ENCODE measurements at regions not wholly inside any gene's neighbourhood (a gene's known extent, or its start where the extent isn't known, plus 50 kb on each side); places are given as distances from the start of the nearest gene placed in this dataset.
A peak's percentile ranks its signal among the peaks of the same experiment; 100 is the strongest.

DNA sequence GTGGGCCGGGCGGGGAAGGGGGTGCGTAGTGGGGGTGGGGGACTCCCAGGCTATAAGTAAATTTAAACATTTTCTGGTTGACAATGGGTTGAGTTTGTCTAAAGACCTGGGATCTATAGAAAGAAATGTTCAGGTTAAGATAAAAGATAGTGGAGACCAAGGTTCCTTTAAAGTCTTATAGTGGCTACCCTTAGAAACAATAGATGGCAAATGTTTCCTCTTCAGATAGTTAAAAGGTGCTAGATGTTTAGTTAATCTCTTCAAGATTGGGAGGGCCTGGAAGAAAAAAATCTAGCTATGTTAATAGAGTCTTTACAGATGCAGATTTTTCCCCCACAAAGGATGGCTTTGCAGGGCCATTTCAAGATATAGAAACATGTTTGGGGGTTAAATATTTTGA, 446.4 kb upstream of the FKBP1C start:
- no peak for DNase-seq (ENCODE audit: low read depth)
- no peak overlapping the region for H3K4me3 ChIP-seq (ENCODE audit: low read depth, low read length)
- TF ChIP-seq, protein P1, sequence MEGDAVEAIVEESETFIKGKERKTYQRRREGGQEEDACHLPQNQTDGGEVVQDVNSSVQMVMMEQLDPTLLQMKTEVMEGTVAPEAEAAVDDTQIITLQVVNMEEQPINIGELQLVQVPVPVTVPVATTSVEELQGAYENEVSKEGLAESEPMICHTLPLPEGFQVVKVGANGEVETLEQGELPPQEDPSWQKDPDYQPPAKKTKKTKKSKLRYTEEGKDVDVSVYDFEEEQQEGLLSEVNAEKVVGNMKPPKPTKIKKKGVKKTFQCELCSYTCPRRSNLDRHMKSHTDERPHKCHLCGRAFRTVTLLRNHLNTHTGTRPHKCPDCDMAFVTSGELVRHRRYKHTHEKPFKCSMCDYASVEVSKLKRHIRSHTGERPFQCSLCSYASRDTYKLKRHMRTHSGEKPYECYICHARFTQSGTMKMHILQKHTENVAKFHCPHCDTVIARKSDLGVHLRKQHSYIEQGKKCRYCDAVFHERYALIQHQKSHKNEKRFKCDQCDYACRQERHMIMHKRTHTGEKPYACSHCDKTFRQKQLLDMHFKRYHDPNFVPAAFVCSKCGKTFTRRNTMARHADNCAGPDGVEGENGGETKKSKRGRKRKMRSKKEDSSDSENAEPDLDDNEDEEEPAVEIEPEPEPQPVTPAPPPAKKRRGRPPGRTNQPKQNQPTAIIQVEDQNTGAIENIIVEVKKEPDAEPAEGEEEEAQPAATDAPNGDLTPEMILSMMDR (IDR thresholded peaks at IDR 0.05; ENCODE audit: control insufficient read depth, extremely low read depth, insufficient read depth), result no peak

DNA sequence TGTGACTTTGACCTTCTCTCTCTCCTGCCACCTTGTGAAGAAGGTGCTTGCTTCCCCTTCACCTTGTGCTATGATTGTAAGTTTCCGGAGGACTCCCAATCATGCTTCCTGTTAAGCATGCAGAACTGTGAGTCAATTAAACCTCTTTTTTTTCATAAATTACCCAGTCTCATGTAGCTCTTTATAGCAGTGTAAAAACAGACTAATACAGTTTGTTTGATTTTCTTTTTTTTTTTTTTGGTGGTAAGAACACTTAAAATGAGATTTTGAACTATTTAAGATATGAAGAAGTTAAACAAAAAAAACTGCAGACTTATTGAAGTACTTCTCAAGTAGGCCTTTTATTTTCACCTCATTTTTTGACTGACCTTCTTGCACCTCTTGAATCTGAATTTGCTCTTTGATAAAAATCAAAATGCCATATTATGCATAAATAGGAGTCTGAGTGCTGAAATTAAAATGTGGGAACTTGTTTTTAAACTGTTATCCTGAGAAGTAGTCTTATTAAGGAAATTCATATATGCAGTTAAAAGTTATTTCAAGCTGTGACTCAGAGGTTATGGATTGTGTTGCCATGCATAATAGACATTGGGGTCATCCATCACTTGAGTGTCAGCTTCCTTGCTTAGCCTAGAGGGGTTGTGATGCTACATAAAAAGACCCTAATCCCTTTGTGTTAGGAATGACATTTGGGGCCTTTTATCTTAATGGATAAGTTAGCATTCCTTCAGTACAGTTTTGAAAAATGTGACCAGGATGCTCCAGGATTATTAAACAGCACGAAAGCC, 447.9 kb upstream of the FKBP1C start:
- TF ChIP-seq, protein P1 (IDR thresholded peaks at IDR 0.05; ENCODE audit: control insufficient read depth, extremely low read depth, insufficient read depth), result no peak
- H3K4me3 ChIP-seq (ENCODE audit: low read depth, low read length), result no peak overlapping the region
- DNase-seq (ENCODE audit: low read depth), result no peak

DNA sequence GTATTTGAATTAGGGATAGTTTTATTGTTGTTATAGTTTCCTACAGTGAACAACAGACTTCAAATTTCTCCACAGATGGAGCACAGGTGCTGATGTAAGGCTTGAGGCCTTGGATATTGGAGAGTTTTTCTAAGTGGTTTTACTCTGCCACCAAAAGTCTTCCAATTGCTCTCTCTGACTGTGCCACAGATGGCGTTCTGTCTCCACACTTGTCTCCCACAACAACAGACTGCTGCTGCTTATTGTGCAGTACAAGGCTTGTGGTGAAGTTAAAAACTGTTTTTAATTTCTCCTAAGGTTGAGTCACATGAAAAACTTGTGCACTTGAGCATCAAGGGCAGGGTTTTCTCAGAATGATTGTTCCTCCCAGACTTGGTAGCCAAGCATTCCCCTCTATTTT, 460.9 kb upstream of the KHDRBS2 start:
- TF ChIP-seq, protein P1 (IDR thresholded peaks at IDR 0.05; ENCODE audit: control insufficient read depth, extremely low read depth, insufficient read depth), result 0 out of 2 replicates have a peak, but pooled peaks have one; percentile 21
- H3K4me3 ChIP-seq (ENCODE audit: low read depth, low read length), result no peak overlapping the region
- DNase-seq (ENCODE audit: low read depth), result no peak

DNA sequence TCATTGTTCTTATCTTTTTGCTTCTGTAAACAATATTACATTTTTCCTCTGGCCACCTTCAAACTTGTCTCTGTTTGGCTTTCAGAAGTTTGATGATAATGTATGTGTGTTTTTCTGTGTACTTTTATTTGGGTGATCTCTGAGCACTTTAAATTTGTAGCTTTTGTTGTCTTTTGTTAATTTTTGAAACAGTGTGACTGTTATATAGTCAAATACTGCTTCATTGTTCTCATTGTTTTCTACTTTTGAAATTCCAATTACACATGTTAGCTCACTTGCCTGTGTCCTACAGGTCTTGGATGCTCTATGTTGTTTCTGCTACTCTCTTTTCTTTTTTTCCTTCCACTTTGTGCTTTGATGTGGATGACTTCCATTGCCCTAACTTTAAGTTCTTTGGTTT, 460.1 kb upstream of the KHDRBS2 start:
- no peak overlapping the region for H3K4me3 ChIP-seq (ENCODE audit: low read depth, low read length)
- DNase-seq (ENCODE audit: low read depth), result no peak
- TF ChIP-seq, protein P1 (IDR thresholded peaks at IDR 0.05; ENCODE audit: control insufficient read depth, extremely low read depth, insufficient read depth), result no peak

DNA sequence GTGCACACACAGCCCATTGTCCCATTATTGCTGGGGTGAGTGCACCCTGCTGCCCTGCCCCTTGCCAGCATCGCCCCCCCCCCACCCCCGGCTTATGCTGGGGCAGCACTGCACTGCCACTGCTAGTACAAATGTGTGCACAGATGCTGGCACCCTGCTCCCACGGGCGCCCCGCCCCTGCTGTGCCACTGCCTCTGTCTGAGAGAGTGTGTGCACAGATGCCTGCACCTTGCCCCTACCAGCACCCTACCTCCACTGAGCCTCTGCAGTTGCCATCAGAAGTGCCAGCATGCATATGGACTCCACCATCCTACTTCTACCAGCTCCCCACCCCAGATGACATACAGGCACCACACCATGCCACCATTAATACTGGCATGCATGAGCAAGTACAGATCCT, 454.6 kb upstream of the KHDRBS2 start:
- DNase-seq (ENCODE audit: low read depth), result no peak
- TF ChIP-seq, protein P1 (IDR thresholded peaks at IDR 0.05; ENCODE audit: control insufficient read depth, extremely low read depth, insufficient read depth), result no peak
- H3K4me3 ChIP-seq (ENCODE audit: low read depth, low read length), result no peak overlapping the region

DNA sequence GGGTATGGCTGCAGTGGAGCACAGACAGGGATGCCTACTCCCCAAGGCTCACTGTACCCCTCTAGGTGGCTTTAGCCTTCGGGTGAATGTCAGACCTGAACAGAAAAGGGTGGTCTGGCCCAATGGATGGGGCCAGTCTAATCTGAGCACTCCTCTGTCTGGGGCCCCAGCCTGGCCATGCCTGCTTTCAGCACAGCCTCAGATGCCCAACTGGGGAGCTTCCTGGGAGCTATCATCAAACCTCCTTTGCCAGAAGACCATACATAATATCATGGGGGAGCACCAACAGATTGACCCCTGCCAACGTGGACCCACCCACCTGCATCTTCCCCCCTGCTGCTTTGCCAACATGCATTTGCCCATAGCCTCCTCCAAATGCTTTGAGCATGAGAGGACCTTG, 454.1 kb upstream of the KHDRBS2 start:
- TF ChIP-seq, protein P1 (IDR thresholded peaks at IDR 0.05; ENCODE audit: control insufficient read depth, extremely low read depth, insufficient read depth), result no peak
- H3K4me3 ChIP-seq (ENCODE audit: low read depth, low read length), result no peak overlapping the region
- no peak for DNase-seq (ENCODE audit: low read depth)

DNA sequence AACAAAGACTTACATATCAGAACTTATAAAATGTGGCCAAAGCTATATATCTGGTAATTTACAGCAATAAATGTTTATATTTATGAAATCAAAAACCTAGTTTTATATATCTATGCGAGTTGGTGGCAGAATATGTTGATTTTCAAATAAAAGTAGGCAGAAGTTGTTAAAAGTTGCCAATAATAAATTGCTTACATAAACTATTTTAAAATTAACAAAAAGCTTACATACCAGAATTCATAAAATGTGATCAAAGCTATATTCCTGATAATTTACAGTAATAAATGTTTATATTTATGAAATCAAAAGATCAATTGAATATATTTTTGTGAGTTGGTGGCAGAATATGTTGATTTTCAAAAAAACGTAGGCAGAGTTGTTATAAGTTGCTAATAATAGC, 451.8 kb upstream of the KHDRBS2 start:
- DNase-seq (ENCODE audit: low read depth), result no peak
- H3K4me3 ChIP-seq (ENCODE audit: low read depth, low read length), result no peak overlapping the region
- TF ChIP-seq, protein P1 (IDR thresholded peaks at IDR 0.05; ENCODE audit: control insufficient read depth, extremely low read depth, insufficient read depth), result no peak
